NCI-H460 (cell line): ENCODE measurements at regions not wholly inside any gene's neighbourhood (a gene's known extent, or its start where the extent isn't known, plus 50 kb on each side); places are given as distances from the start of the nearest gene placed in this dataset.

ENCODE experiments used
- DNase-seq: peaks from one replicate; pipeline ENCODE4 v3.0.0-alpha.2; 2016; ENCODE audit warnings: low read depth; ENCODE audit errors: extremely low read depth

DNA sequence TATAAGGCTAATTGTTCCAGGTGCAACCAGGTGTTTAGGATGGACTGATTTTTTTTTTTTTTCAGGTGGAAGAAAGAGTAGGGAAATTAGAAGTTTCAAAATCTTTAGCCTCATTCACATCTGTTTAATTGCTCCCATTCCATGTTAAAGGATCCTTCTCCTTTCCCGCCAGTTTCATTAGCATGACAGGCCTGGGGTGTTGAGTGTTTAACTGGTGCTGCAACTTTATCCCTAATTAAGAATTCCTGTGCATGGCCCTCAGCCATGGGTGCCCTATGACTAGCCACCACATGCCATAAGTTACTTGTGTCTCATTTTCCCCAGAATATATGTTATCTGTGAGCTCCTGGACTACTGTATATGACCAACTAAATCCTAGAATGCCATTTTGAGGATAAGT lies 501.4 kb downstream of the NSUN3 start:
- DNase-seq, result no peak

DNA sequence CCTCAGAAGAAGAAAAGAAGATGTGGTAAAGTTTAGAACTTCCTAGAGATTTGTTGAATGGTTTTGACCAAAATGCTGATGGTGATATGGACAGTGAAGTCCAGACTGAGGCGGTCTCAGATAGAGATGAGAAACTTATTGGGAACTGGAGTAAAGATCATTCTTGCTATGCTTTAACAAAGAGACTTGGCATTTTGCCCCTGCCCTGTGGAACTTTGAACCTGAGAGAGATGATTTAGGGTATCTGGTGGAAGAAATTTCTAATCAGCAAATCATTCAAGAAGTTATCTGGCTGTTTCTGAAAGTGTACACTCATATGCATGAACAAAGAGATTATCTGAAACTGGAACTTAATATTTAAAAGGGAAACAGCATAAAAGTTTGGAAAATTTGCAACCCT lies 505.2 kb downstream of the NSUN3 start:
- no peak for DNase-seq

GRCh38 chr3:94573337-94573736 lies 510.5 kb downstream of the NSUN3 start:
- no peak for DNase-seq

DNA sequence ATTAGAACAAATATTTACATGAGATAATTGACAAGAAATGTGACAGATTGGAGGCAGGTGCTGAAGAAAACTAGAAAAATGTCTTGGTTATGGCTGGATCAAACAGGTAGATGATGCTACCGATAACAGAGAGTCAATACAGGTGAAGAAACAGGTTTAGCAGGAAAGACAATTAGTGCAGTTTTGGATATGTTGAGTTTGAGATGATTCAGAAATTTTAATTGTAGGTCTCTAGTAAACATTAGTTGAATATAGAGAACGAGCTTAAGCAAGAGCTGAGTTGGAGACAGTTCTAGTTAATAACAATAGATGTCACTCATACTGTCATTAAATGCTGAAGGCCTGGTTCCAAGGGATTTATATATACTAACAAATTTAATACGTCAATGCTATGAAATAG lies 524.4 kb downstream of the NSUN3 start:
- DNase-seq, result no peak

GRCh38 chr3:94593526-94594150 lies 530.8 kb downstream of the NSUN3 start:
- no peak for DNase-seq

GRCh38 chr3:94596141-94596540 lies 533.3 kb downstream of the NSUN3 start:
- no peak for DNase-seq

DNA sequence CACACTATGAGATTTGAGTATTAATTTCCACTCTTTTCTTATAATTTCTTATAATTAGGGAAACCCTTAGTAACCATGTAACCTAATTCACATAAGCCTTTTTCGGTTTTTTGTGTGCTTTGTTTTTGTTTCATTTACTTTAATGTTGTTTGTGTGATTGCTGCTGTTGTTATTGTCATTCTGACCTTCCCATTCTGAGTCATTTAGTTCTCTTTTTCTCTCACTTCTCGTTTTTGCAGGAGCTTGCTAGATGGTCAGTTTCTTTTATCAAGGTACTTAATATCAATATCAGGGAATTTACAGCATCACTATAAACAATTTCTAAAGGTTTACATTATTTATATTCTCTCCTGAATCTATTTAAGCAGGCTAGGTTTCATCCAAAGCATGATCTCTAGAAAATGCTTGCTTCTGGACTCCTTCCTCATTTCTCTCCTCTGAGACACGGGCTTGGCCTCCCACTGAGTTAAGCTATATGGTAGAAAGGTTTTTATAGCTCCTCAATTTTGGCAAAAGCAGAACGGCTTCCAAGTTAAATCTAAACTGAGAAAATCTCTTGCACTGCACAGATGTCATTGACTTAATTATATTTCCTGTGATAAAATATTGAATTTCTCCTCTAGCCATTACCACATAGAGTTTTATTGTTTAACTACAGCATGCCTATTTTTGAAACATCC lies 534.2 kb downstream of the NSUN3 start:
- DNase-seq, result no peak

GRCh38 chr3:94607778-94608177 lies 544.9 kb downstream of the NSUN3 start:
- DNase-seq, result no peak

- no peak for DNase-seq
Observed at GRCh38 chr3:94609908-94610307, 547.0 kb downstream of the NSUN3 start.

GRCh38 chr3:94611596-94611995 lies 548.7 kb downstream of the NSUN3 start:
- no peak for DNase-seq

DNA sequence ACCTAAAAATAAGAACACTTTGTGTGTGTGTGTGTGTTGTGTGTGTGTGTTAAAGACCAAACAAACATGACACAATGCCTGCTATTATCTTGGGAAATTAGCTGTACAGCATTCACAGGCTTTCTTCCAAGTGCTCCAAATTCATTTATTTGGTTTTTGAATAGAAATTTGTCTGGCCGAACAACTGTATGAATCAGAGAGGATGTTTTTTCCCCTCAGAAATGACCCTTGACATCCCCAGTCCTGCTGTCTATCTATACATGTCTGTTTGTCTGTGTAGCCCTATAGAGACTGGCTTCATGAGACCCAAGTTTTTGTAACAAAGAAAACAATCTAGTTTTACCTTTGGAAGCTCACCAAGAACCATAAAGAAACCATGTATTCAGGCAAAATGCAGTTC lies 549.8 kb downstream of the NSUN3 start:
- no peak for DNase-seq

DNA sequence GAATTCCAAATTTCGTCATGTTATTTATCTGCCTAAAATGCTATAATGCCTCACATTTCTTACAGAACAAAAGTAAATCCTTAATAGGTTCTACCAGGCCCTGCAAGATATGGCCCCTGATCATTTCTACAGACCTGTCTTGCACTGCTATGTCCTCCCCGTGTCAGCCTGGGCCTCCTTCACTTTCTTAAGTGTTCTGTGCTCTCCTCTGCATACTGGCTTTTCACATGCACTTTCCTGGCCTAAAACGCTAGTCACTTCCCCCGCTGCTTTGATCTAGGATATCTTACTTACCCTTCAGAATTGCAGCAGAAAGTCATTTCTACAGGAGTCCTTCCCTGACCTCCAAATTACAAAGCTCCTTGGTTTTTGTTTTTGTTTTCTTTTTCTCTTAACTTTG lies 551.3 kb downstream of the NSUN3 start:
- no peak for DNase-seq

DNA sequence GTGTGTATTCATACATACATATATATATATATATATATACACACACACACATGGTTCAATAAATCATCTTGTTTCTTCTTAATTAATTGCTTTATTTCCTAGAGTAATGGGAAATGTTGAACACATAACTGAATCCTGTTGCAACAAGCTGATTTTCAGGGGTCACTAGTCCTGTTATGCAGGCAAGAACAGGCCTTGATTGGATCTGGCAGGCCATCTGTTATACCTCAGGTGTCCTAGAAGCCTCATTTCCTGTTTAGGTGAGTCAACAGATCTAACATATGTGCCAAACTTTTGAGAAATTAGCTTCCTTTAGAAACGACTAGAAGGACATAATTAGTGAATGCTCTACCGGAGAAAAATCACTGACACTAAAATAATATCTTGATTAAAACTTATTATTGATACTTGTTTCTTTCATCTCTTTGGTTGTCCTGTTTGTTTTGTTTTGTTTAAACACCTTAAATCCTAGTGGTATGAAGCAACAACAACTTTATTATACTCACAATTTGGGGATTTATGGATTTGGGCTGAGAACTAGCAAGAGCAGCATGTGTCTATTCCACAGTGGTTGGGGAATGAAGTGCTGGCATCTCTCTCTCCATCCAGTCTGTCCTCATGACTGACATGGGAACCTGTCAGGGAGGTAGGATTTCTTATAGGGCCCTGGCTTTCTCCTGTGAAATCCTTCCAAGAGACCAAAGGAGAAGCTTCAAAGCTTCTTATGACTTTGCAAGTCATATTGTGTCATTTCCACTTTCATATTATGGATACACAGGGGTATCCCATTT lies 552.6 kb downstream of the NSUN3 start:
- no peak for DNase-seq

DNA sequence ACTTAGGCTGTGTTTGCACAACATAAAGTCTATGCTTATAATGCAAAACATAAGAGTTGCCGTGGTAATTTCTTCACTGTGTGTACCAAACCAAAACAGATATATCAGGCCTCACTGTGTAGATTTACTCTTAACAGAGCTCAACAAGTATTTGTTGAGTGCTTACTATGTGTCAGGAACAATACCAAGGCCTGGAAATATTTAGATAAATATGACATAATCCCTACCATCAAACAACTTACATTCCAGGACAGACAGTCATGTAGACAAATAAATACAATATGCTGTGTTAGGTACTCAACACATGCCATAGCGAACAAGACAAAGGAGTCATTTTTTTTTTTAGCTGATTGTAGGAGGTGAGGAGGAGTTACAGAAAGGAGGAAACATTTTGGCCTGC lies 554.0 kb downstream of the NSUN3 start:
- DNase-seq, result no peak

- no peak for DNase-seq
Observed at GRCh38 chr3:94617312-94617711, 554.5 kb downstream of the NSUN3 start.

DNA sequence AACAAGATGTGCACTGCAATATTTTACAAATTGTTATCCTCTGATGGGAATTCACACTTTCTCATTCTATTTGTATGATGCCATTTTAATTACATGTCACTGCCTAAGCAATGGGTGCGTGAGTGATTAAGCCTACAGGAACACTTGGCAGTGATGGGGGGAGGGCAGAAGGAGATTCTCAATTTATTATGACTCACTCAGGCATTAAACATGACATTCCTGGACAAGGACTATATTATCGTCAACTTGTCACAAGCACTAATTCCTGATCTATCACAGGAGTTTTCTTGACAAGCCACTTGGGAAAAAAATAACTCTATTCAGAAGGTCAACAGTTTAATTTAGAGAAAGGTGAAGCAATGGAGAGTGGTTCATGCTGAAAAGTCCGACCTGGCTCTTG lies 556.8 kb downstream of the NSUN3 start:
- no peak for DNase-seq

- DNase-seq, result no peak
Observed at GRCh38 chr3:94626573-94626972, 563.7 kb downstream of the NSUN3 start.

DNA sequence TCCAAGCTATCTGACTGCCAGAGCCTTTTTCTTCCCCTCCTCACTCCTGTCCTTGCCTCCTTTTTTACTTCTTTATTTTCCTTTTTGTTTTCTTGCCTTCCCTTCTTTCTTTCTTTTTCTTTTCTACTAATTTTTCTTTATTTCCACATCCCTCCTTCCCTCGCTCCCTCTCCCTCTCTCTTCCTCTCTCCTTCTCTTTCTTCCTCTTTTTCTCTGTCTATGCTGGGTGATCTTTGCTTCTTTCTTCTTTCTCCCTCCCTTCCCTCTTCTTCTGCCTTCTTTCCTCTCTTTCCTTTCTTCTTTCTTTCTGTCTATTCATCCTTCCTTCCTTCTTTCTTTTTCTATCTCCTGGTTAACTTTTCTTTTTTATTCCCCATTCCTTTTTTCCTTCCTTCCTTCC lies 564.8 kb downstream of the NSUN3 start:
- no peak for DNase-seq

GRCh38 chr3:94643400-94643799 lies 580.5 kb downstream of the NSUN3 start:
- DNase-seq, result no peak

DNA sequence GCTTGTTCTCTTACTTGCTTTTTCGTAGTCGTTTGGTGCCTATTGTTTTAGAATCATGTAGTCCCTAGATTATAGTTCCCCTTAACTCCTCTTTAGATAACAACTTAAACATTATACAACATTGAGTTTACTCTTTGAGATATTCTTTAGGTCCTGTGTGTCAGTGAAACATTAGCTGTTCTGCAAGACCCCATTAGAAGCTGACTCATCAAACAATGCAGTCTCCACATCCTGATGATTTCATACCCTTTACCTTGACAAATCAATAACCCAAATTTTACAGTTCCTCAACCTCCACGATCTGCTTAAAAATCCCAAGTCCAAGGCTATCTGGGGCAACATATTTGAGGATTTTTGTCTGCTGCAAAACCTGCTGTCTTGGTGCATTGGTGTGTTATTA lies 582.9 kb downstream of the NSUN3 start:
- no peak for DNase-seq

DNA sequence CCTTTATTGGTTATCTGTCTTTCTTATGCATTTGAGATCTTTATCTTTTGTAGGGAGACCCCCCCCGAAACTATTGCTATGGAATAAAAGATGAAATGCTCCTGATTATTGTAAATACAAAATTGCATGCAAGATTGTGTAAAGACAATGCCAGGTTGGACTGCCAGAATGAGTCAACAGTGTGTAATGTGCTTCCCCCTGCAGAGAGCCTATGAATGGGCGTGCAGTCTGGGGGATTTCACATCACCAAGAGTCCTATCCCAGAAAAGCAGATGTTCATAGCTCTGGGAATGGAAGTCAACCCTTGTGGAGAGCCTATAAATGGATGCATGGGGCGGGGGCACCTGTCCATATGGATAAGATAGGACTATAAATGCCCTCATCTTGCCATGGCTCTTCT lies 584.3 kb downstream of the NSUN3 start:
- no peak for DNase-seq
